Right lobe of liver (tissue), 6 donors: ENCODE measurements at regions not wholly inside any gene's neighbourhood (a gene's known extent, or its start where the extent isn't known, plus 50 kb on each side); places are given as distances from the start of the nearest gene placed in this dataset.

Experiments
- ATAC-seq, 4 donors: fragments of 200-7000 bp; cut with Tn5 transposase; one replicate each; pipeline ENCODE4 v1.9.1; 2020; ENCODE audit warnings: mild to moderate bottlenecking in 4 of 4, moderate library complexity in 4 of 4
- DNase-seq, 3 donors: peaks; one replicate each; pipeline ENCODE4 v3.0.0-alpha.2; 2020
- H3K27ac ChIP-seq, 3 donors: fragments of 200-600 bp; one replicate each; pipeline ENCODE4 v1.8.0; 2022
- H3K27me3 ChIP-seq, 2 donors: fragments of 200-600 bp; one replicate each; pipeline ENCODE4 v1.8.0; 2022
- H3K36me3 ChIP-seq, 4 donors: fragments of 200-600 bp; sonication (generic) in 1 of 4; one replicate each; pipeline versions ENCODE4 v1.5.1 to v1.8.0; 2017 to 2022; ENCODE audit warnings: control low read depth in 1 of 4
- H3K4me1 ChIP-seq, 4 donors: fragments of 200-600 bp; sonication (generic) in 1 of 4; one replicate each; pipeline versions ENCODE4 v1.5.1 to v1.8.0; 2017 to 2022; ENCODE audit warnings: control low read depth in 1 of 4
- H3K4me3 ChIP-seq, 3 donors: fragments of 200-600 bp; one replicate each; pipeline ENCODE4 v1.8.0; 2022
- H3K9me3 ChIP-seq, 4 donors: fragments of 200-600 bp; sonication (generic) in 1 of 4; one replicate each; pipeline versions ENCODE4 v1.5.1 to v1.8.0; 2017 to 2022; ENCODE audit warnings: control low read depth in 1 of 4
- POLR2A ChIP-seq: fragments of 450-650 bp; IDR thresholded peaks from one replicate; pipeline ENCODE4 v1.6.1; 2017; ENCODE audit warnings: antibody characterized with exemption, mild to moderate bottlenecking
- WGBS: methylation state at CpG from one replicate; pipeline ENCODE4 v1.1.6; 2018; ENCODE audit warnings: low coverage, low lambda C conversion rate; ENCODE audit not compliant: insufficient coverage; ENCODE audit errors: missing lambda C conversion rate; 5-methylcytosine and 5-hydroxymethylcytosine counted together
- intact Hi-C, 2 donors: fragments of 100-400 bp; cut with DNase I; formaldehyde crosslinking; loops; one replicate each; pipeline versions ENCODE4 v1.11.2 to v1.14.1; 2022
- TF ChIP-seq, protein P1 (sequence below), 4 donors: fragments of 200-600 bp in 3 of 4; fragments of 450-650 bp in 1 of 4; IDR thresholded peaks; one replicate each; pipeline versions ENCODE4 v1.5.1 to v1.8.0; 2016 to 2022; ENCODE audit warnings: antibody characterized with exemption in 4 of 4, mild to moderate bottlenecking in 2 of 4
- donor health status: DM: no; HTN: yes; CAD: no.
- donor health status: DM: no; HTN: no; CAD: no.
- donor health status: DM: no; HTN: no; CAD: no.
- donor health status: DM: no; HTN: yes; CAD: no.
- donor health status: DM: no; HTN: yes; CAD: no.

DNA sequence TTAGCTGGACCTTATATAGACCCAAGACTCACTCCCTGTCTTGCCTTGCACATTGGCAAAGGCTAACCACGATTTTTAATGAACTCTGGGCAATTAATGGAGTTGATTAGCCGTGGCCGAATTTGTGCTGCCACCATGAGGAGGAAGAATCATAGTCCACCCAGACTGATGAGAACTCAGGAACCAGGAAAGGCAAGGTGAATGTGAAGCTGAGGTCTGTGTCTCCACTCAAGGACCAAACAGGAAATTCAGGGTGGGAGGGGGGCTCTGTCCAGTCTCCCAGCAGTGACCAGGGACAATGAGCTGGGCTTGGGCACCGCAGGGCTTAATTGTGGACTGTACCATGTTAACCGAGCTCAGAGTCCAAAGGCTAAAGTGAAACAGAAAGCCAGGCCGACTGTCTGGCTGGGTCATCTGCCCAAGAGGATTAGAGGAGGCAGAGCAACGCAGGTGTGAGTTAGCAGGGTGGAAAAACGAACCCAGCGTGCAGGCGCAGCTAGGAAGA is 127.0 kb upstream of the JCAD start:
- intact Hi-C loops, result no loop called here
- Histone ChIP-seq H3K4me3 (peak overlapping the region; percentile 18 to 44 (median 39)), H3K36me3 (no peaks in the 10 kb centered on the region), H3K9me3 (no peaks in the 10 kb centered on the region), H3K27me3 (no peaks in the 10 kb centered on the region), H3K4me1 (peaks cover 0 to 11% (median 5%) of the 10 kb centered on the region in 4 donors), H3K27ac (peak overlapping the region; percentile 71 to 83 (median 72))
- ATAC-seq (peak; percentile 92 to 94 (median 94)), DNase-seq (peak; percentile 67 to 84 (median 76))
- WGBS, result 28% methylated on average over 7 of the region's 10 CpGs
- TF ChIP-seq POLR2A, result no peak
- TF ChIP-seq, protein P1, sequence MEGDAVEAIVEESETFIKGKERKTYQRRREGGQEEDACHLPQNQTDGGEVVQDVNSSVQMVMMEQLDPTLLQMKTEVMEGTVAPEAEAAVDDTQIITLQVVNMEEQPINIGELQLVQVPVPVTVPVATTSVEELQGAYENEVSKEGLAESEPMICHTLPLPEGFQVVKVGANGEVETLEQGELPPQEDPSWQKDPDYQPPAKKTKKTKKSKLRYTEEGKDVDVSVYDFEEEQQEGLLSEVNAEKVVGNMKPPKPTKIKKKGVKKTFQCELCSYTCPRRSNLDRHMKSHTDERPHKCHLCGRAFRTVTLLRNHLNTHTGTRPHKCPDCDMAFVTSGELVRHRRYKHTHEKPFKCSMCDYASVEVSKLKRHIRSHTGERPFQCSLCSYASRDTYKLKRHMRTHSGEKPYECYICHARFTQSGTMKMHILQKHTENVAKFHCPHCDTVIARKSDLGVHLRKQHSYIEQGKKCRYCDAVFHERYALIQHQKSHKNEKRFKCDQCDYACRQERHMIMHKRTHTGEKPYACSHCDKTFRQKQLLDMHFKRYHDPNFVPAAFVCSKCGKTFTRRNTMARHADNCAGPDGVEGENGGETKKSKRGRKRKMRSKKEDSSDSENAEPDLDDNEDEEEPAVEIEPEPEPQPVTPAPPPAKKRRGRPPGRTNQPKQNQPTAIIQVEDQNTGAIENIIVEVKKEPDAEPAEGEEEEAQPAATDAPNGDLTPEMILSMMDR (IDR thresholded peaks at IDR 0.05), result peak in 3 of 4 donors; percentile 20 to 37 (median 23)

DNA sequence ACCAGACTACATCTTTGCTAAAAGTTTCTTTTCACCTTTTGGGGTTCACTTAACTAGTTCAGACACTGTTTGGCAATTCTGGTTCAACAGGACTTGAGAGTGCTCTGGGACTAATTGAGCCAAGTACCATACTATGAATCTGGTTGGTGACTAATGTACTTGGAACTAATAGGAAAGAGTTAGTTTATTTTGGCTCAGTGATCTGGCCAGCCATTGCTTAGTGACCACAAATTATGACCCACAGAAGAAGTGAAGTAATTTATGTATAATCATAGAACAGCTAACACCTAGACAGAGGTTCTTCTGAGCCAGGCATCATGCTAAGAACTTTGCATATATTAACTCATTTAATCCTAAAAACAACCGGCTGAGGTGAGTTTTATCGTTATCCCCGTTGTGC is 126.5 kb upstream of the JCAD start:
- no peak for DNase-seq
- peak overlapping the region in 2 of 3 donors; percentile 18 to 39 for H3K4me3 ChIP-seq
- WGBS, result 51% methylated on average over 3 of the region's 3 CpGs
- peak overlapping the region in 2 of 3 donors; percentile 72 to 83 for H3K27ac ChIP-seq
- peak; percentile 9 to 62 (median 50) for ATAC-seq
- H3K4me1 ChIP-seq, result peaks cover 0 to 11% (median 5%) of the 10 kb centered on the region in 4 donors
- no peak for TF ChIP-seq POLR2A
- H3K36me3 ChIP-seq, result no peaks in the 10 kb centered on the region
- intact Hi-C loops, result no loop called here
- H3K27me3 ChIP-seq, result no peaks in the 10 kb centered on the region
- H3K9me3 ChIP-seq, result no peaks in the 10 kb centered on the region

DNA sequence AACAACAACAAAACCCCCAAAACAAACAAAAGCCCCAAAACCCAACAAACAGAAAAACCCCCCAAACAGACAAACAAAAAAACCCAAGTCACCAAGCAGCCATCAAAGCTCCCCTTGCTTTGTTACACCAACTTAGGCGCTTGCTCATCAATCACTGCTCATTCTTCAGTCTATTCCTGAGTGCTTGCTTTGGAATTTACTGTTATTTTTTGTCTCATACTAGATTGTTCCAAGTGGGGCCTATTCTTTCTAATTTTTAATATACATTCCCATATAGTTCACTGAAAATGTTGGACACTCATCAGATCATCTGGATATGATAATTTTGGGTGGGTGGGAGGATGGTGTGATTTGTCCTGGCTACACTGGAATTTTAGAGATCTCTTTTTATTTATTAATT is 126.0 kb upstream of the JCAD start:
- no peaks in the 10 kb centered on the region for H3K27me3 ChIP-seq
- TF ChIP-seq, protein P1 (IDR thresholded peaks at IDR 0.05), result no peak
- TF ChIP-seq POLR2A, result no peak
- WGBS, result 88% methylated on average over 1 of the region's 1 CpG
- peaks cover 0 to 11% (median 5%) of the 10 kb centered on the region in 4 donors for H3K4me1 ChIP-seq
- H3K4me3 ChIP-seq, result no peak overlapping the region
- intact Hi-C loops, result no loop called here
- no peak overlapping the region for H3K27ac ChIP-seq
- H3K36me3 ChIP-seq, result no peaks in the 10 kb centered on the region
- H3K9me3 ChIP-seq, result no peaks in the 10 kb centered on the region
- ATAC-seq, result no peak
- DNase-seq, result no peak

DNA sequence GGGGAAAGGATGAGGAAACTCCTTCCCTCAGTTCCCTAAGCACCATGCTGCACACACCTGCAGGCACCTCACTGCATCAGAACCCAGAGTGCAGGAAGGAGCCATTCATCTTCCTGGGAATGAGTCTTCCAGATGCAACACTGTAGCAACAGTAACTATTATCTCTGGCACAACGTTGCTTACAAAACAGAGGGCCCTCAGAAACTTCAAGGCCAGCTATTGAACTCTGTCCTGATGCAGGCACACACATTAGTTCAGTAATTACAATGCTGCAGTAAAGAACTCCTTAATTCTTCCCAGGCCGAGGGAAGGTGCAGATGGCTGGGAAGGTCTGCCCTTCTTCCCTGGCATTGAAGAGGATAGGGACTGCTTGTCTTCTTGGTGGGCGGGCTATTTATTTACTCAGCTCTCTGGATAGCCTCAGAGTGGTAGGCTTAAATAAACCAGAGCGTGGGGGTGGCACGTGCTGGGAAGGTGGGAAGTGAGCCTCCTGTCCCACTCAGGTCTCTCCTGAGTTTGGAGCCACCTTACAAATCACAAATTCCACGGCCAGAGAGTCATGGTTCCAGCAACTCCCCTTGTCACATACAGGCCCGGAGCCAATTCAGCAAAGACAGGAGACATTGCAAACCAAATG is 125.1 kb upstream of the JCAD start:
- TF ChIP-seq POLR2A, result no peak
- TF ChIP-seq, protein P1 (IDR thresholded peaks at IDR 0.05), result no peak
- 62% methylated on average over 3 of the region's 7 CpGs for WGBS
- Histone ChIP-seq H3K9me3 (no peaks in the 10 kb centered on the region), H3K36me3 (no peaks in the 10 kb centered on the region), H3K4me3 (no peak overlapping the region), H3K27ac (no peak overlapping the region), H3K4me1 (peaks cover 0 to 11% (median 5%) of the 10 kb centered on the region in 4 donors), H3K27me3 (no peaks in the 10 kb centered on the region)
- no peak for DNase-seq
- intact Hi-C loops, result no loop called here
- ATAC-seq, result no peak

DNA sequence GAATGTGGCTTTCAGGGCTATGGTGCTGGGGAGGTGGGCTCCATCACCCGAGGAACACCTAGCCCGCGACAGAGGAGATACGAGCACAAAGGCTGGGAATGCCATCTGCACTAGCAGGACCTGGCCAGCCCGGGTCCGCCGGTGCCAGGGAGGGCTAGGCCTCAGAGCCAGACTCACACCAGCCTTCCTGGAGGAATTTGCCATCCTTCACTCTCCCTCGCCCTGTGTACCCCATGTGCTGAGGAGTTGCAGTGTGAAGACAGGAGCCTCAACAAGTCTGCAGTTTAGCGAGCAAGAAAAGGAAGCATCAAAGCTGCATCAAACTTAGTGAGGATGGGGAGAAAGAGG is 123.6 kb upstream of the JCAD start:
- Histone ChIP-seq H3K9me3 (no peaks in the 10 kb centered on the region), H3K27ac (no peak overlapping the region), H3K4me1 (peaks cover 0 to 10% (median 0%) of the 10 kb centered on the region in 4 donors), H3K27me3 (no peaks in the 10 kb centered on the region), H3K4me3 (no peak overlapping the region), H3K36me3 (no peaks in the 10 kb centered on the region)
- 62% methylated on average over 4 of the region's 9 CpGs for WGBS
- DNase-seq (no peak), ATAC-seq (no peak)
- TF ChIP-seq, protein P1 (IDR thresholded peaks at IDR 0.05), result no peak
- TF ChIP-seq POLR2A, result no peak
- intact Hi-C loops, result no loop called here
